ENCODE measurements at regions not wholly inside any gene's neighbourhood (a gene's known extent, or its start where the extent isn't known, plus 50 kb on each side); places are given as distances from the start of the nearest gene placed in this dataset.

DNA sequence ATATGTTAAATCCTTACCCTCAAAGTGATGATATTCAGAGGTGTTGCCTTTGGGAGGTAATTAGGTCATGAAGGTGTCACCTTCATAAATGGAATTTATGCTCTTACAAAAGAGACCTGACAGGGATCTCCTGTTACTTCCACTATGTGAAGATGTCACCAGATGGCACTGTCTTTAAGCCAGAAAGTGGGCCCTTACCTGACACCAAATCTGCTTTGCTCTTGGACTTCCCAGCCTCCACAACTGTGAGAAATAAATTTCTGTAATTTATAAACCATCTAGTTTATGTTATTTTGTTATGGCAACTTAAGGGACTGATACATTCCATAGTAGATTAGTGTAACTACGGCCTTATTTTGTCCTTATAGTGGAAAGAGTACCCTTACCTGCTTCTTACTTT lies 358.3 kb upstream of the SALL1 start:
- FAIRE-seq (no peak), DNase-seq (ENCODE audit: low read depth, low spot score) (no peak)
- Histone ChIP-seq H3K9me1 (replicated peaks; ENCODE audit: control insufficient read depth, extremely low read depth, insufficient read depth, low read length) (no peaks in the 10 kb centered on the region), H3K9me3 (replicated peaks; ENCODE audit: control insufficient read depth, insufficient read depth, low read length) (no peaks in the 10 kb centered on the region), H3K79me2 (ENCODE audit: control insufficient read depth, insufficient read depth, low read length) (no peaks in the 10 kb centered on the region), H3K4me2 (ENCODE audit: insufficient read depth, low read length) (no peak overlapping the region), H2AFZ (ENCODE audit: low read depth, low read length) (no peak overlapping the region), H3K9ac (replicated peaks; ENCODE audit: extremely low read depth, insufficient read depth, low read length) (no peak overlapping the region), H3K4me1 (ENCODE audit: control insufficient read depth, extremely low read depth, insufficient read depth, low read length) (no peaks in the 10 kb centered on the region), H3K36me3 (ENCODE audit: control insufficient read depth in 2 of 2, extremely low read depth in 1 of 2, insufficient read depth in 2 of 2, low read length in 2 of 2) (no peaks in the 10 kb centered on the region), H3K27ac (ENCODE audit: insufficient read depth, low read depth, low read length) (no peak overlapping the region), H3K27me3 (ENCODE audit: control insufficient read depth in 2 of 2, insufficient read depth in 2 of 2, low read length in 2 of 2) (no peaks in the 10 kb centered on the region), H3K4me3 (replicated peaks in 1 of 3; ENCODE audit: insufficient read depth in 1 of 3, low read depth in 1 of 3, low read length in 3 of 3) (no peak overlapping the region), H4K20me1 (replicated peaks; ENCODE audit: control insufficient read depth, extremely low read depth, insufficient read depth, low read length) (no peaks in the 10 kb centered on the region)
- BruUV-seq (replicated peaks), result no TSS peak
- POLR2A ChIA-PET, result no interaction called here
- dilution Hi-C loops (cut with MboI; ENCODE audit: extremely low pct_ligation_motif_present, low sequenced_read_pairs) (no loop called here), intact Hi-C loops (cut with micrococcal nuclease) (no loop called here)
- no peak for TF ChIP-seq POLR2A (IDR thresholded peaks at IDR 0.05; ENCODE audit: low read depth, low read length)
- no peak for TF ChIP-seq FOS (IDR thresholded peaks at IDR 0.05; ENCODE audit: borderline replicate concordance, insufficient read depth, low read length)
- no peak for TF ChIP-seq POLR2AphosphoS5 (IDR thresholded peaks at IDR 0.05; ENCODE audit: insufficient read depth, low read depth, low read length)
- TF ChIP-seq, protein P1, sequence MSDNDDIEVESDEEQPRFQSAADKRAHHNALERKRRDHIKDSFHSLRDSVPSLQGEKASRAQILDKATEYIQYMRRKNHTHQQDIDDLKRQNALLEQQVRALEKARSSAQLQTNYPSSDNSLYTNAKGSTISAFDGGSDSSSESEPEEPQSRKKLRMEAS (IDR thresholded peaks at IDR 0.05; ENCODE audit: insufficient read depth, insufficient read length), result no peak
- TF ChIP-seq MYC (IDR thresholded peaks at IDR 0.05; ENCODE audit: low read depth, low read length), result no peak
- TF ChIP-seq EZH2 (IDR thresholded peaks at IDR 0.05; ENCODE audit: borderline replicate concordance, low read depth, low read length, severe bottlenecking), result no peak
- TF ChIP-seq, protein P2, sequence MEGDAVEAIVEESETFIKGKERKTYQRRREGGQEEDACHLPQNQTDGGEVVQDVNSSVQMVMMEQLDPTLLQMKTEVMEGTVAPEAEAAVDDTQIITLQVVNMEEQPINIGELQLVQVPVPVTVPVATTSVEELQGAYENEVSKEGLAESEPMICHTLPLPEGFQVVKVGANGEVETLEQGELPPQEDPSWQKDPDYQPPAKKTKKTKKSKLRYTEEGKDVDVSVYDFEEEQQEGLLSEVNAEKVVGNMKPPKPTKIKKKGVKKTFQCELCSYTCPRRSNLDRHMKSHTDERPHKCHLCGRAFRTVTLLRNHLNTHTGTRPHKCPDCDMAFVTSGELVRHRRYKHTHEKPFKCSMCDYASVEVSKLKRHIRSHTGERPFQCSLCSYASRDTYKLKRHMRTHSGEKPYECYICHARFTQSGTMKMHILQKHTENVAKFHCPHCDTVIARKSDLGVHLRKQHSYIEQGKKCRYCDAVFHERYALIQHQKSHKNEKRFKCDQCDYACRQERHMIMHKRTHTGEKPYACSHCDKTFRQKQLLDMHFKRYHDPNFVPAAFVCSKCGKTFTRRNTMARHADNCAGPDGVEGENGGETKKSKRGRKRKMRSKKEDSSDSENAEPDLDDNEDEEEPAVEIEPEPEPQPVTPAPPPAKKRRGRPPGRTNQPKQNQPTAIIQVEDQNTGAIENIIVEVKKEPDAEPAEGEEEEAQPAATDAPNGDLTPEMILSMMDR (IDR thresholded peaks at IDR 0.05; ENCODE audit: extremely low read depth in 1 of 2, insufficient read depth in 1 of 2, low read depth in 1 of 2, low read length in 2 of 2), result no peak
- TF ChIP-seq GATA2 (IDR thresholded peaks at IDR 0.05; ENCODE audit: insufficient read depth, insufficient read length, low read depth, low read length), result no peak
- no peak for TF ChIP-seq JUN (IDR thresholded peaks at IDR 0.05; ENCODE audit: borderline replicate concordance, insufficient read depth, insufficient read length, low read depth)
- CTCF ChIA-PET, result no interaction called here

Data from endothelial cell of umbilical vein (primary cell).